ENCODE measurements at regions not wholly inside any gene's neighbourhood (a gene's known extent, or its start where the extent isn't known, plus 50 kb on each side); places are given as distances from the start of the nearest gene placed in this dataset.

DNA sequence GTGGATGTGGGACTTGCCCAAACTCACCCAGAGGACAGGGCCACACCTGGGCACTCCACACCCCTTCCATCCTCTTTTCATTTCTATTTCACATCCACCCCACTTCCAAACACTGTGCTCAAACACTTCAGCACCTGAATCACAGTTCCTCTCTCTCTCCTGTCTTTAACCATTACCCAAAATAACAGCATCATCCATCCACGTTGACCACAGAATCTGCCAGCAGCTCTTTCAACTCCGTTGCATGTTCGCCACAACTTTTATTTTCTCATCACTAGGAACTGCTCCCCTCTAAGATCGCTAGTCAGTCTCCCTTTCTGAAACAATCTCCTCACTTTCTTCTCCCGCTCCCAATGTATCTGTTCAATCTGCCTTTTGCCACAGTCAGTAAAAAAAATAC is 121.6 kb upstream of the HNRNPA3 start:
- no peak overlapping the region for H3K4me3 ChIP-seq (ENCODE audit: low read length)
- TF ChIP-seq ZNF274 (IDR thresholded peaks at IDR 0.05; ENCODE audit: low read depth, low read length), result no peak

- no peak for TF ChIP-seq ZNF274 (IDR thresholded peaks at IDR 0.05; ENCODE audit: low read depth, low read length)
- H3K4me3 ChIP-seq (ENCODE audit: low read length), result no peak overlapping the region
Observed at GRCh38 chr2:177093371-177093770, 119.2 kb upstream of the HNRNPA3 start.

- no peak for TF ChIP-seq ZNF274 (IDR thresholded peaks at IDR 0.05; ENCODE audit: low read depth, low read length)
- no peak overlapping the region for H3K4me3 ChIP-seq (ENCODE audit: low read length)
Observed at GRCh38 chr2:177098001-177098613, 114.5 kb upstream of the HNRNPA3 start.

- no peak for TF ChIP-seq ZNF274 (IDR thresholded peaks at IDR 0.05; ENCODE audit: low read depth, low read length)
Observed at GRCh38 chr2:177101930-177102329, 110.7 kb upstream of the HNRNPA3 start.

DNA sequence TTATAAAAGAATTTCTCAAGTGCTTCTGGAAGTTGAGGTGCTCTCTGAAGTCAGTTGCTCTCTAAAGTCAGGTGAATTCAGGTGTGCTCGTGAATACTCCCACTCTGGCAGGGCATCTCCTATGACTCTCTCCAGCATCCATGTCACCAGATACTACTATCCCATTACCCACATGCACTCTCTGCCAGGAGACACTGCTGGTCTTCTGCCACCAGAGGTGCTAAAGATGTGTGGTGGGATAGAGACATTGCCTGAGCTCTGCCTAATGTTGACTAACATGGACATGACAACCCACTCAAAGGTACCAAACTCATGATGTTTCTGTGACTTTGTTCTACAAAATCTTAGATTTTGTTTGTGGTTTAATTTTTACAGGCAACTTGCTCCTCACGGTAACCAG is 106.4 kb upstream of the HNRNPA3 start:
- H3K4me3 ChIP-seq (ENCODE audit: low read length), result no peak overlapping the region
- no peak for TF ChIP-seq ZNF274 (IDR thresholded peaks at IDR 0.05; ENCODE audit: low read depth, low read length)

More at GRCh38 chr2:177101930-177102329, 110.7 kb upstream of the HNRNPA3 start:
- H3K4me3 ChIP-seq (ENCODE audit: low read length), result no peak overlapping the region

DNA sequence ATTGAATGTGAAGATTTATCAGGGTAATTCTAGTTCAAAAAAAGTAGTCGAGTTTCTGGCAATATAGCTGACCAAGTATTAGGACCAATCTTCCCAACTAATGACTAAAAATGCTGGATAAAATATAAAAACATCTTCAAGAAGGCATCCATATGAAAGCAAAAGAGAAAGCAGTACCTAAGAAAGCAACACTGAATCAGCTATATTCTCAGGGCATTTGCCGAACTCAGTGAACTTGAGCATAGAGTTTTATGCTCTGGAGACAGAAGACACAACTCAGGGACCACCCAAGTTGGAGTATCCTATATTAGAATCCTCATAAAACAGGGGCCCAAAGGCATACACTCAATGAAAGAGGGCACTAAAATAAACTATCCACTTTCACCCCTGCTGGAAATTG is 103.7 kb upstream of the HNRNPA3 start:
- H3K4me3 ChIP-seq (ENCODE audit: low read length), result no peak overlapping the region
- TF ChIP-seq ZNF274 (IDR thresholded peaks at IDR 0.05; ENCODE audit: low read depth, low read length), result no peak

- no peak for TF ChIP-seq ZNF274 (IDR thresholded peaks at IDR 0.05; ENCODE audit: low read depth, low read length)
- no peak overlapping the region for H3K4me3 ChIP-seq (ENCODE audit: low read length)
Observed at GRCh38 chr2:177114712-177115111, 97.9 kb upstream of the HNRNPA3 start.

DNA sequence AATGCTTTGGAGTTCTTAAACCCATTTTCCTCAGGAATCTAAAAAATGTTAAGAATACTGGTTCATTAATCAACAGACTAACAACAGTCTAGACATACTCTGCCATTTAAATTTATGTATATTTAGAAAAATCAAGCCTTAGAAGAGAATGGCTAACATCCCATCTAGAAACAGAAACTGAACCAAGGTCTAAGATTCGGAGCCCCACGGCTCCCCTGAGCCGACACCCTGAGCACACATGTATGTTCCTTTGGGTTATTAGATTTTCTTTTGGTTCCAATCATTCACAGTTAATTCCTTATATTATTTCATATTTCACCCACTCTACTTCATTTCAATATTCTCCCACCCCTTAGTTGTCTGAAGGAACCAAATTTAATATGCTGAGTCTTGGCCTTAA is 94.8 kb upstream of the HNRNPA3 start:
- no peak overlapping the region for H3K4me3 ChIP-seq (ENCODE audit: low read length)
- TF ChIP-seq ZNF274 (IDR thresholded peaks at IDR 0.05; ENCODE audit: low read depth, low read length), result no peak

DNA sequence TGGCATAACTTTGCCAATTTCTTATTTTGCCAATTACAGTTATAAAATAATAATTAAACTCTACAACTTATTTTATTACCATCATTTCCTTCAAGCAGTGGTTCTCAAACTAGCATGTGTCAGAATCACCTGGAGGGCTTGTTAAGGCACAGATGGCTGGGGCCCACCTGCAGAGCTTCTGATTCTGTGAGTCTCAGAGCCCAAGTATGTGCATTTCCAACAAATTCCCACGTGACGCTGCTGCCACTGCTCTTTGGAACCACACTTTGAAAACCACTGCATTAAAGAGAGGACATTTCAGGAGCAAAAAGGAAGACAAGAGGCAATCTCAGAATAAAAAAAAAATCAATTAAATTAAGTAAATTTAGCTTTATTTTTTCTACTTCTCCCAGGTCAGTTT is 94.0 kb upstream of the HNRNPA3 start:
- no peak for TF ChIP-seq ZNF274 (IDR thresholded peaks at IDR 0.05; ENCODE audit: low read depth, low read length)
- H3K4me3 ChIP-seq (ENCODE audit: low read length), result no peak overlapping the region

- no peak overlapping the region for H3K4me3 ChIP-seq (ENCODE audit: low read length)
- no peak for TF ChIP-seq ZNF274 (IDR thresholded peaks at IDR 0.05; ENCODE audit: low read depth, low read length)
Observed at GRCh38 chr2:177119099-177119498, 93.5 kb upstream of the HNRNPA3 start.

DNA sequence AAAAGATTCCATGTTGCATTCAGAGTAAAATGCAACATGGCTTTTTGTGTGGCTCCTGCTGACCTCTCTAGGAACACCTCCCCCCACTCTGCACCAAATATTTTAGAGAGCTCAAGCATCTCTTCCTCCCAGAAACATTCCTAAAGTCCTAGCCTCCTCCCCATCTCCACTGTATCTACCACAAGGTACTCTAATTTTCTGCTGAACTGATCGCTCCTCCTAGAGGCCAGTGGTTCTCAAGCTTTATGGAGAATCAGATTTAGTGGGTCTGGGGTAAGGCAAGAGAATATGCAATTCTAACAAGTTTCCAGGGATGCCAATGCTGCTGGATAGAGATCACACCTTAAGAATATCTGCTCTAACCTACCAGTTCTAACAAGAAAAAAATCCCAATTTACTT is 89.5 kb upstream of the HNRNPA3 start:
- no peak overlapping the region for H3K4me3 ChIP-seq (ENCODE audit: low read length)

DNA sequence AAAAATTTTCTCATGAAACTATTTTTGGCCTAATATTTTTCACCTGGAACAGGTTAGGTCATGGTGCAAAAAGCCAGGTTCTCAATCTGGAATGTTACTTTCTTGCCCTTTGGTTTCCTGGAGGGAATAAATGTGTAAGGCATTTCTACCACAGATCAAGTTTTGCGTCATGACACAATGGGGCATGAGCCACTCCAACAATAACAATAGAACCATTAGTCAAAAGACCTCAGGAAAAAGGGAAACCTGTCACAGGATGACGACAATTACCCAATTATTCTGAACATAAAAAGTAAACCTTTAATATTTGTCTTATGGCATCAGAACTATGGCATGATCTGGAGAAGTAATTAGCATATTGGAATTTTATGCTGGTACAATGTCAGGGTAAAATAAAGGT is 88.2 kb upstream of the HNRNPA3 start:
- TF ChIP-seq ZNF274 (IDR thresholded peaks at IDR 0.05; ENCODE audit: low read depth, low read length), result no peak
- no peak overlapping the region for H3K4me3 ChIP-seq (ENCODE audit: low read length)

More for the DNA sequence above, 89.5 kb upstream of the HNRNPA3 start:
- no peak for TF ChIP-seq ZNF274 (IDR thresholded peaks at IDR 0.05; ENCODE audit: low read depth, low read length)

- no peak for TF ChIP-seq ZNF274 (IDR thresholded peaks at IDR 0.05; ENCODE audit: low read depth, low read length)
- H3K4me3 ChIP-seq (ENCODE audit: low read length), result no peak overlapping the region
Observed at GRCh38 chr2:177127821-177128220, 84.8 kb upstream of the HNRNPA3 start.

GRCh38 chr2:177129610-177130009 is 83.0 kb upstream of the HNRNPA3 start:
- H3K4me3 ChIP-seq (ENCODE audit: low read length), result no peak overlapping the region
- TF ChIP-seq ZNF274 (IDR thresholded peaks at IDR 0.05; ENCODE audit: low read depth, low read length), result no peak

- TF ChIP-seq ZNF274 (IDR thresholded peaks at IDR 0.05; ENCODE audit: low read depth, low read length), result no peak
- no peak overlapping the region for H3K4me3 ChIP-seq (ENCODE audit: low read length)
Observed at GRCh38 chr2:177131858-177132257, 80.7 kb upstream of the HNRNPA3 start.

- no peak for TF ChIP-seq ZNF274 (IDR thresholded peaks at IDR 0.05; ENCODE audit: low read depth, low read length)
- H3K4me3 ChIP-seq (ENCODE audit: low read length), result no peak overlapping the region
Observed at GRCh38 chr2:177138823-177139222, 73.8 kb upstream of the HNRNPA3 start.

All from GM08714 (cell line).